Tibial artery (tissue), 4 donors: ENCODE measurements at regions not wholly inside any gene's neighbourhood (a gene's known extent, or its start where the extent isn't known, plus 50 kb on each side); places are given as distances from the start of the nearest gene placed in this dataset.

ENCODE experiments used
- DNase-seq, 2 donors: peaks; one replicate each; pipeline ENCODE4 v3.0.0-alpha.2; 2019
- H3K27ac ChIP-seq, 2 donors: fragments of 200-600 bp; sonication (generic) in 1 of 2; 1 replicate in 1 of 2; 2 replicates in 1 of 2; pipeline ENCODE4 v1.5.1; 2018 to 2019; ENCODE audit warnings: mild to moderate bottlenecking in 1 of 2
- H3K27me3 ChIP-seq, 2 donors: fragments of 200-600 bp; sonication (generic) in 1 of 2; one replicate each; pipeline versions ENCODE4 v1.5.1 to v1.6.0; 2016 to 2019
- H3K36me3 ChIP-seq, 3 donors: fragments of 200-600 bp; sonication (generic) in 2 of 3; one replicate each; pipeline ENCODE4 v1.5.1; 2016 to 2019; ENCODE audit warnings: mild to moderate bottlenecking in 2 of 3
- H3K4me1 ChIP-seq, 4 donors: fragments of 200-600 bp; sonication (generic) in 2 of 4; 1 replicate in 3 of 4; 2 replicates in 1 of 4; pipeline ENCODE4 v1.5.1; 2016 to 2019
- H3K4me3 ChIP-seq, 2 donors: fragments of 200-600 bp; sonication (generic) in 1 of 2; 1 replicate in 1 of 2; 2 replicates in 1 of 2; pipeline ENCODE4 v1.5.1; 2018 to 2019; ENCODE audit warnings: mild to moderate bottlenecking in 2 of 2
- H3K9me3 ChIP-seq, 3 donors: fragments of 200-600 bp; sonication (generic) in 1 of 3; one replicate each; pipeline ENCODE4 v1.5.1; 2016 to 2019
- CTCF ChIP-seq, 2 experiments: fragments of 200-600 bp in 1 of 2; fragments of 450-650 bp in 1 of 2; IDR thresholded peaks; one replicate each; pipeline ENCODE4 v1.5.1; 2017 to 2019; ENCODE audit warnings: antibody characterized with exemption in 2 of 2, mild to moderate bottlenecking in 1 of 2, moderate library complexity in 1 of 2
- intact Hi-C: fragments of 100-400 bp; cut with DNase I; formaldehyde crosslinking; loops from one replicate; pipeline ENCODE4 v1.15.0; 2023; ENCODE audit warnings: low total_unique reads

GRCh38 chr2:59892398-59892797, 661.1 kb downstream of the BCL11A start:
- H3K27ac ChIP-seq = no peak overlapping the region
- no peaks in the 10 kb centered on the region for H3K9me3 ChIP-seq
- TF ChIP-seq CTCF (IDR thresholded peaks at IDR 0.05) = no peak
- H3K36me3 ChIP-seq = no peaks in the 10 kb centered on the region
- H3K4me3 ChIP-seq = no peak overlapping the region
- DNase-seq = no peak
- no peaks in the 10 kb centered on the region for H3K4me1 ChIP-seq
- intact Hi-C loops = no loop called here
- no peaks in the 10 kb centered on the region for H3K27me3 ChIP-seq

GRCh38 chr2:59889305-59889704, 664.1 kb downstream of the BCL11A start:
- no peak for DNase-seq
- H3K4me1 ChIP-seq = no peaks in the 10 kb centered on the region
- H3K27me3 ChIP-seq = no peaks in the 10 kb centered on the region
- no peak for TF ChIP-seq CTCF (IDR thresholded peaks at IDR 0.05)
- no peak overlapping the region for H3K27ac ChIP-seq
- H3K36me3 ChIP-seq = no peaks in the 10 kb centered on the region
- H3K9me3 ChIP-seq = no peaks in the 10 kb centered on the region
- intact Hi-C loops = no loop called here
- H3K4me3 ChIP-seq = no peak overlapping the region

- TF ChIP-seq CTCF (IDR thresholded peaks at IDR 0.05) = no peak
- DNase-seq = no peak
- no peaks in the 10 kb centered on the region for H3K4me1 ChIP-seq
- intact Hi-C loops = no loop called here
- H3K27me3 ChIP-seq = no peaks in the 10 kb centered on the region
- H3K9me3 ChIP-seq = no peaks in the 10 kb centered on the region
- no peak overlapping the region for H3K4me3 ChIP-seq
- no peaks in the 10 kb centered on the region for H3K36me3 ChIP-seq
- H3K27ac ChIP-seq = no peak overlapping the region
Observed at GRCh38 chr2:59888706-59889105, 664.7 kb downstream of the BCL11A start.

GRCh38 chr2:59888015-59888414, 665.4 kb downstream of the BCL11A start:
- no peak for TF ChIP-seq CTCF (IDR thresholded peaks at IDR 0.05)
- Histone ChIP-seq H3K4me1 (no peaks in the 10 kb centered on the region), H3K36me3 (no peaks in the 10 kb centered on the region), H3K27ac (no peak overlapping the region), H3K4me3 (no peak overlapping the region), H3K9me3 (no peaks in the 10 kb centered on the region), H3K27me3 (no peaks in the 10 kb centered on the region)
- intact Hi-C loops = no loop called here
- no peak for DNase-seq

- no peaks in the 10 kb centered on the region for H3K27me3 ChIP-seq
- no peaks in the 10 kb centered on the region for H3K9me3 ChIP-seq
- no peak overlapping the region for H3K4me3 ChIP-seq
- H3K4me1 ChIP-seq = no peaks in the 10 kb centered on the region
- no peaks in the 10 kb centered on the region for H3K36me3 ChIP-seq
- intact Hi-C loops = no loop called here
- DNase-seq = no peak
- no peak for TF ChIP-seq CTCF (IDR thresholded peaks at IDR 0.05)
- H3K27ac ChIP-seq = no peak overlapping the region
Observed at GRCh38 chr2:59887366-59887765, 666.1 kb downstream of the BCL11A start.

- no peak for TF ChIP-seq CTCF (IDR thresholded peaks at IDR 0.05)
- Histone ChIP-seq H3K27ac (no peak overlapping the region), H3K27me3 (no peaks in the 10 kb centered on the region), H3K4me3 (no peak overlapping the region), H3K4me1 (no peaks in the 10 kb centered on the region), H3K36me3 (no peaks in the 10 kb centered on the region), H3K9me3 (no peaks in the 10 kb centered on the region)
- DNase-seq = no peak
- intact Hi-C loops = no loop called here
Observed at GRCh38 chr2:59886759-59887158, 666.7 kb downstream of the BCL11A start.
